Hepatocyte (in vitro differentiated cells): ENCODE measurements at regions not wholly inside any gene's neighbourhood (a gene's known extent, or its start where the extent isn't known, plus 50 kb on each side); places are given as distances from the start of the nearest gene placed in this dataset.

ENCODE experiments used
- EZH2 ChIP-seq: fragments of 200-600 bp; sonication (generic); IDR thresholded peaks from 2 replicates; pipeline ENCODE4 v1.6.1; 2016; ENCODE audit warnings: antibody characterized with exemption, mild to moderate bottlenecking, borderline replicate concordance
- EZH2phosphoT487 ChIP-seq: fragments of 200-600 bp; sonication (generic); IDR thresholded peaks from one replicate; pipeline ENCODE4 v1.6.1; 2018; ENCODE audit warnings: antibody characterized with exemption, mild to moderate bottlenecking, low read depth, moderate library complexity; ENCODE audit not compliant: unreplicated experiment, severe bottlenecking
- TF ChIP-seq, protein P1 (sequence below): fragments of 200-600 bp; sonication (generic); IDR thresholded peaks from 2 replicates; pipeline ENCODE4 v1.5.1; 2016; ENCODE audit warnings: antibody characterized with exemption, mild to moderate bottlenecking; ENCODE audit not compliant: poor library complexity

DNA sequence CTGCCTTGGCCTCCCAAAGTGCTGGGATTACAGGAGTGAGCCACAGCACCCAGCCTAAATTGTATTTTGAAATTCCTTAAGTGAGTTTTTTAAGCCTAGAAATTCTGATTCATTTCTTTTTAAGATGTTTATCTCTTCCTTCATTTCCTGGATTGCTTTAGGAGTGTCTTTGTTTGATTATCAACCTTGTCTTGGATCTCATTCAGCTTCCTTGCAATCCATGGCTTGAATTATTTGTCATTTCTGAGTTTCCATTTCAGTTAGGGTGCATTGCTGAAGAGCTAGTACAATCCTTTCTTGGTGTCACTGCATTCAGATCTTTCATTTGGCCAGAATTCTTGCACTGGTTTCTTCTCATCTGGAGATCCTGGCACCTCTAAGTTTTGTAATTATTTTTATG is 606.4 kb upstream of the ZNF804A start:
- TF ChIP-seq, protein P1, sequence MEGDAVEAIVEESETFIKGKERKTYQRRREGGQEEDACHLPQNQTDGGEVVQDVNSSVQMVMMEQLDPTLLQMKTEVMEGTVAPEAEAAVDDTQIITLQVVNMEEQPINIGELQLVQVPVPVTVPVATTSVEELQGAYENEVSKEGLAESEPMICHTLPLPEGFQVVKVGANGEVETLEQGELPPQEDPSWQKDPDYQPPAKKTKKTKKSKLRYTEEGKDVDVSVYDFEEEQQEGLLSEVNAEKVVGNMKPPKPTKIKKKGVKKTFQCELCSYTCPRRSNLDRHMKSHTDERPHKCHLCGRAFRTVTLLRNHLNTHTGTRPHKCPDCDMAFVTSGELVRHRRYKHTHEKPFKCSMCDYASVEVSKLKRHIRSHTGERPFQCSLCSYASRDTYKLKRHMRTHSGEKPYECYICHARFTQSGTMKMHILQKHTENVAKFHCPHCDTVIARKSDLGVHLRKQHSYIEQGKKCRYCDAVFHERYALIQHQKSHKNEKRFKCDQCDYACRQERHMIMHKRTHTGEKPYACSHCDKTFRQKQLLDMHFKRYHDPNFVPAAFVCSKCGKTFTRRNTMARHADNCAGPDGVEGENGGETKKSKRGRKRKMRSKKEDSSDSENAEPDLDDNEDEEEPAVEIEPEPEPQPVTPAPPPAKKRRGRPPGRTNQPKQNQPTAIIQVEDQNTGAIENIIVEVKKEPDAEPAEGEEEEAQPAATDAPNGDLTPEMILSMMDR: no peak
- TF ChIP-seq EZH2 (no peak), EZH2phosphoT487 (no peak)
